Stimulated activated CD4-positive, alpha-beta T cell treated with anti-CD3 and anti-CD28 coated beads, Interleukin-15, amount 100 ng/mL, for 24 hours (primary cell): ENCODE measurements at regions not wholly inside any gene's neighbourhood (a gene's known extent, or its start where the extent isn't known, plus 50 kb on each side); places are given as distances from the start of the nearest gene placed in this dataset.
"Not testable (repeated sequence)": the region's sequence is repeated elsewhere in the genome, so short reads cannot be mapped to it uniquely, and the experiment has no call there.

Experiments used
- DNase-seq: peaks from one replicate; pipeline ENCODE4 v3.0.0-alpha.2; 2020

GRCh38 chr10:109729895-109730294, 193.4 kb downstream of the XPNPEP1 start:
- not testable (repeated sequence) for DNase-seq

GRCh38 chr10:109727436-109727835, 195.9 kb downstream of the XPNPEP1 start:
- DNase-seq: no peak

- no peak for DNase-seq
Measured at GRCh38 chr10:109726473-109726872, 196.8 kb downstream of the XPNPEP1 start.

GRCh38 chr10:109723305-109723704, 200.0 kb downstream of the XPNPEP1 start:
- no peak for DNase-seq

GRCh38 chr10:109721453-109722064, 201.8 kb downstream of the XPNPEP1 start:
- no peak for DNase-seq

GRCh38 chr10:109706026-109706560, 217.2 kb downstream of the XPNPEP1 start:
- no peak for DNase-seq

GRCh38 chr10:109701633-109702215, 221.6 kb downstream of the XPNPEP1 start:
- DNase-seq: no peak

GRCh38 chr10:109698882-109699664, 224.2 kb downstream of the XPNPEP1 start:
- no peak for DNase-seq

- DNase-seq: no peak
Measured at GRCh38 chr10:109698086-109698485, 225.2 kb downstream of the XPNPEP1 start.

GRCh38 chr10:109696981-109697775, 226.1 kb downstream of the XPNPEP1 start:
- DNase-seq: no peak

- no peak for DNase-seq
Measured at GRCh38 chr10:109696462-109696861, 226.8 kb downstream of the XPNPEP1 start.

GRCh38 chr10:109695988-109696387, 227.3 kb downstream of the XPNPEP1 start:
- no peak for DNase-seq

GRCh38 chr10:109689785-109690184, 233.5 kb downstream of the XPNPEP1 start:
- no peak for DNase-seq

GRCh38 chr10:109679478-109679877, 243.8 kb downstream of the XPNPEP1 start:
- DNase-seq: no peak

- DNase-seq: no peak
Measured at GRCh38 chr10:109678857-109679256, 244.5 kb downstream of the XPNPEP1 start.

- no peak for DNase-seq
Measured at GRCh38 chr10:109676703-109677102, 246.6 kb downstream of the XPNPEP1 start.

GRCh38 chr10:109668703-109669102, 254.6 kb downstream of the XPNPEP1 start:
- DNase-seq: no peak

- no peak for DNase-seq
Measured at GRCh38 chr10:109668154-109668665, 255.1 kb downstream of the XPNPEP1 start.

- no peak for DNase-seq
Measured at GRCh38 chr10:109665321-109665720, 258.0 kb downstream of the XPNPEP1 start.

GRCh38 chr10:109664554-109664953, 258.8 kb downstream of the XPNPEP1 start:
- DNase-seq: no peak

GRCh38 chr10:109663122-109663521, 260.2 kb downstream of the XPNPEP1 start:
- DNase-seq: no peak

GRCh38 chr10:109652612-109653011, 270.7 kb downstream of the XPNPEP1 start:
- not testable (repeated sequence) for DNase-seq

- no peak for DNase-seq
Measured at GRCh38 chr10:109650228-109650627, 273.1 kb downstream of the XPNPEP1 start.
